ENCODE measurements at regions not wholly inside any gene's neighbourhood (a gene's known extent, or its start where the extent isn't known, plus 50 kb on each side); places are given as distances from the start of the nearest gene placed in this dataset.

GRCh38 chr2:21330786-21331391 lies 207.1 kb downstream of the TDRD15 start:
- H3K36me3 ChIP-seq (ENCODE audit: insufficient read depth, low read length): no peaks in the 10 kb centered on the region
- H3K27ac ChIP-seq (ENCODE audit: low read length): no peak overlapping the region
- no peaks in the 10 kb centered on the region for H3K79me2 ChIP-seq (ENCODE audit: insufficient read depth, low read length)
- no peaks in the 10 kb centered on the region for H4K20me1 ChIP-seq (ENCODE audit: insufficient read depth, low read length)
- DNase-seq: no peak
- ATAC-seq (ENCODE audit: insufficient read depth, low read depth): no peak
- H3K4me3 ChIP-seq (ENCODE audit: low read depth in 1 of 2, low read length in 2 of 2): no peak overlapping the region
- TF ChIP-seq, protein P1, sequence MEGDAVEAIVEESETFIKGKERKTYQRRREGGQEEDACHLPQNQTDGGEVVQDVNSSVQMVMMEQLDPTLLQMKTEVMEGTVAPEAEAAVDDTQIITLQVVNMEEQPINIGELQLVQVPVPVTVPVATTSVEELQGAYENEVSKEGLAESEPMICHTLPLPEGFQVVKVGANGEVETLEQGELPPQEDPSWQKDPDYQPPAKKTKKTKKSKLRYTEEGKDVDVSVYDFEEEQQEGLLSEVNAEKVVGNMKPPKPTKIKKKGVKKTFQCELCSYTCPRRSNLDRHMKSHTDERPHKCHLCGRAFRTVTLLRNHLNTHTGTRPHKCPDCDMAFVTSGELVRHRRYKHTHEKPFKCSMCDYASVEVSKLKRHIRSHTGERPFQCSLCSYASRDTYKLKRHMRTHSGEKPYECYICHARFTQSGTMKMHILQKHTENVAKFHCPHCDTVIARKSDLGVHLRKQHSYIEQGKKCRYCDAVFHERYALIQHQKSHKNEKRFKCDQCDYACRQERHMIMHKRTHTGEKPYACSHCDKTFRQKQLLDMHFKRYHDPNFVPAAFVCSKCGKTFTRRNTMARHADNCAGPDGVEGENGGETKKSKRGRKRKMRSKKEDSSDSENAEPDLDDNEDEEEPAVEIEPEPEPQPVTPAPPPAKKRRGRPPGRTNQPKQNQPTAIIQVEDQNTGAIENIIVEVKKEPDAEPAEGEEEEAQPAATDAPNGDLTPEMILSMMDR (IDR thresholded peaks at IDR 0.05; ENCODE audit: borderline replicate concordance, extremely low read depth, low read length, poor library complexity, severe bottlenecking): no peak
- no peak for TF ChIP-seq EZH2 (IDR thresholded peaks at IDR 0.05; ENCODE audit: borderline replicate concordance, low read depth, low read length, severe bottlenecking)
- H3K4me1 ChIP-seq (ENCODE audit: insufficient read depth, low read length): no peaks in the 10 kb centered on the region
- H3K9ac ChIP-seq (ENCODE audit: low read depth, low read length): no peak overlapping the region
- no peak overlapping the region for H3K4me2 ChIP-seq (ENCODE audit: insufficient read depth, low read length)
- H3K27me3 ChIP-seq (ENCODE audit: insufficient read depth, low read length, poor library complexity): no peaks in the 10 kb centered on the region
- no peak overlapping the region for H2AFZ ChIP-seq (ENCODE audit: low read depth, low read length)
- H3K9me3 ChIP-seq (ENCODE audit: insufficient read depth, low read length, severe bottlenecking): no peaks in the 10 kb centered on the region

DNA sequence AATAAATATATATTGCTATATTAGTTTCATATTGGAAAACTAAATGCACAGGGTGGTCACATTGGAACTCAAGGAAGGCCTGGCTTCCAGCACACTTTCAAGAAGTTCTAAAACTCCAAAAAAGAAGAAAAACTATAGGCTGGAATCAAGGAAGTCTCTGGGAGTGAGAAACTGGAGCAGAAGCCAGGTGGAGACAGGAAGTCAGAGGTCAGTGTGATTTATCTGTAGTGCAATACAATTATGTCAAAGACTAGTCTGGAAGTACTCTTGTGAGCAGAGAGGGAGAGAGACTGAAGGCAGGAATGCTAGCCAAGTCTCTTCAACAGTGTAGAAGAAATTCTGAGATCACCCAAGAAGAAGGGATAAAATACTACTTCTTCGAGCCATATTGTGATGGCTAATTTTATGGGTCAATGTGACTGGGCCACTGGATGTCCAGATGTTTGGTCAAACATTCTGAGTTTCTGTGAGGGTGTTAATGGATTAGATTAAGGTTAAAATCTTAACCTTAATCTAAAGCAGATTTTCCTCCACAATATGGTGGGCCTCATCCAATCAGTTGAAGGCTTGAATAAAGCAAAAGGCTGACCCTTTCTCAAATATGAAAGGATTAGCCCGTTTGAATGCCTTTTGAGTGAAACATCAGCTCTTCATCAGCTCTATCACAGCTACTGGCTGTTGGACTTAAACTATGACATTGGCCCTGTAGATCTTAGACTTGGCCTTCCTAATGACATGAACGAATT lies 208.0 kb downstream of the TDRD15 start:
- H3K4me2 ChIP-seq (ENCODE audit: insufficient read depth, low read length): no peak overlapping the region
- no peaks in the 10 kb centered on the region for H3K4me1 ChIP-seq (ENCODE audit: insufficient read depth, low read length)

DNA sequence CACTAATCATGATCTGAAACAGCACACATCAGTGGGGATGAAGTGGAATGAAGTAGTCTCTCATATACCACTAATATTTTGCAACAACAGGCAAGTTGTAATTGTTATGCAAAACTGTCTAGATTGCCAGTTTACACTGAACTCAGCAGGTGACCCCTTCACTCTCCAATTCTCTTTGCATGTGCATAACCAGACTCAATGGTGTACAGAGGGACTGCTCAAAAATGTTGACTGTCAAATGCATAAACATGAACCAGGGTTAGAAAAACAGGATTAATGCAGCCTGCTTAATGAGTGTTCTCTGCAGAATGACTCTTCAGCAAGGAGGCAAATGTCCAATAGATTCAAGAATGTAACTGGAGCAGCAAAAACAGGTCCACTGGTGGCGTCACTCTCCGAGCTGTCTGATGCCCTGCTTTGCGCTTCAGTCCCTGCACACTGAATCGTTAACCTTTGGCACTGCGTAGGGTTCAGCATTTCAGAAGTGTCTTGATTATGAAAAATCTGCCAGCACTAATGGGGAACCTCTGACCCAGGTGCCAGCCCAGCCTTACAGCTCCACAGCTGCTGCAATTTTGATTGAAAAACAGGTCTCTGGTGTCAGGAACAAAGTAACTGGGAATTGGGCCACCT lies 209.3 kb downstream of the TDRD15 start:
- DNase-seq (no peak), ATAC-seq (ENCODE audit: insufficient read depth, low read depth) (no peak)
- Histone ChIP-seq H3K9me3 (ENCODE audit: insufficient read depth, low read length, severe bottlenecking) (no peaks in the 10 kb centered on the region), H3K4me3 (ENCODE audit: low read depth in 1 of 2, low read length in 2 of 2) (no peak overlapping the region), H3K27ac (ENCODE audit: low read length) (no peak overlapping the region), H3K36me3 (ENCODE audit: insufficient read depth, low read length) (no peaks in the 10 kb centered on the region), H3K4me2 (ENCODE audit: insufficient read depth, low read length) (no peak overlapping the region), H4K20me1 (ENCODE audit: insufficient read depth, low read length) (no peaks in the 10 kb centered on the region), H3K9ac (ENCODE audit: low read depth, low read length) (no peak overlapping the region), H2AFZ (ENCODE audit: low read depth, low read length) (no peak overlapping the region), H3K27me3 (ENCODE audit: insufficient read depth, low read length, poor library complexity) (no peaks in the 10 kb centered on the region), H3K79me2 (ENCODE audit: insufficient read depth, low read length) (no peaks in the 10 kb centered on the region), H3K4me1 (ENCODE audit: insufficient read depth, low read length) (no peaks in the 10 kb centered on the region)
- TF ChIP-seq EZH2 (IDR thresholded peaks at IDR 0.05; ENCODE audit: borderline replicate concordance, low read depth, low read length, severe bottlenecking): no peak
- TF ChIP-seq, protein P1 (IDR thresholded peaks at IDR 0.05; ENCODE audit: borderline replicate concordance, extremely low read depth, low read length, poor library complexity, severe bottlenecking): no peak

More for the DNA sequence above, 208.0 kb downstream of the TDRD15 start:
- no peak overlapping the region for H3K9ac ChIP-seq (ENCODE audit: low read depth, low read length)
- no peak overlapping the region for H2AFZ ChIP-seq (ENCODE audit: low read depth, low read length)
- no peak for TF ChIP-seq EZH2 (IDR thresholded peaks at IDR 0.05; ENCODE audit: borderline replicate concordance, low read depth, low read length, severe bottlenecking)
- TF ChIP-seq, protein P1 (IDR thresholded peaks at IDR 0.05; ENCODE audit: borderline replicate concordance, extremely low read depth, low read length, poor library complexity, severe bottlenecking): no peak
- H4K20me1 ChIP-seq (ENCODE audit: insufficient read depth, low read length): no peaks in the 10 kb centered on the region
- no peaks in the 10 kb centered on the region for H3K36me3 ChIP-seq (ENCODE audit: insufficient read depth, low read length)
- no peak overlapping the region for H3K27ac ChIP-seq (ENCODE audit: low read length)
- no peak overlapping the region for H3K4me3 ChIP-seq (ENCODE audit: low read depth in 1 of 2, low read length in 2 of 2)
- no peaks in the 10 kb centered on the region for H3K9me3 ChIP-seq (ENCODE audit: insufficient read depth, low read length, severe bottlenecking)
- no peaks in the 10 kb centered on the region for H3K79me2 ChIP-seq (ENCODE audit: insufficient read depth, low read length)
- no peaks in the 10 kb centered on the region for H3K27me3 ChIP-seq (ENCODE audit: insufficient read depth, low read length, poor library complexity)
- ATAC-seq (ENCODE audit: insufficient read depth, low read depth) (no peak), DNase-seq (no peak)

All from DND-41 (cell line).